ENCODE measurements at regions not wholly inside any gene's neighbourhood (a gene's known extent, or its start where the extent isn't known, plus 50 kb on each side); places are given as distances from the start of the nearest gene placed in this dataset.

- no peak for TF ChIP-seq CTCF (IDR thresholded peaks at IDR 0.05)
- no peak for TF ChIP-seq POLR2A (IDR thresholded peaks at IDR 0.05)
- TF ChIP-seq POLR2AphosphoS5 (IDR thresholded peaks at IDR 0.05): no peak
These were observed 198.9 kb upstream of the PTGFR start for GRCh38 chr1:78291872-78292271.

All from prostate gland (tissue), 2 donors.